CD8-positive, alpha-beta memory T cell (primary cell): ENCODE measurements at regions not wholly inside any gene's neighbourhood (a gene's known extent, or its start where the extent isn't known, plus 50 kb on each side); places are given as distances from the start of the nearest gene placed in this dataset.

Experiments used
- CTCF ChIA-PET: fragments of 350-600 bp; sonication (Branson Sonifier 250); formaldehyde crosslinking; loops from one replicate; lab custom pipeline; 2021; ENCODE audit warnings: antibody characterized with exemption; lab: Charles Lee
- POLR2A ChIA-PET: fragments of 350-600 bp; sonication (Branson Sonifier 250); formaldehyde crosslinking; loops from one replicate; lab custom pipeline; 2021; ENCODE audit warnings: antibody characterized with exemption; lab: Charles Lee
- DNase-seq, 5 donors: peaks; one replicate each; pipeline versions ENCODE4 v3.0.0 to v3.0.0-alpha.2; 2020 to 2022; ENCODE audit warnings: mixed read lengths in 1 of 5
- H3K27ac ChIP-seq: one replicate; pipeline ENCODE4 v1.7.0; 2013; ENCODE audit warnings: low read depth, mild to moderate bottlenecking, low read length, moderate library complexity
- H3K27me3 ChIP-seq: 2 replicates; pipeline ENCODE4 v1.7.0; 2013; ENCODE audit warnings: low read length, mild to moderate bottlenecking; ENCODE audit not compliant: insufficient read depth, poor library complexity, severe bottlenecking
- H3K36me3 ChIP-seq: 2 replicates; pipeline ENCODE4 v1.7.0; 2013; ENCODE audit warnings: mild to moderate bottlenecking, low read length, moderate library complexity; ENCODE audit not compliant: insufficient read depth
- H3K4me1 ChIP-seq: 2 replicates; pipeline ENCODE4 v1.7.0; 2013; ENCODE audit warnings: mild to moderate bottlenecking, low read length, moderate library complexity; ENCODE audit not compliant: insufficient read depth
- H3K4me3 ChIP-seq: 2 replicates; pipeline ENCODE4 v1.7.0; 2013; ENCODE audit warnings: mild to moderate bottlenecking, low read length
- H3K9me3 ChIP-seq: 2 replicates; pipeline ENCODE4 v1.7.0; 2013; ENCODE audit warnings: mild to moderate bottlenecking, low read length
- H3K27ac Mint-ChIP-seq, 8 donors: one replicate each; pipeline ENCODE4 v1.8.0; 2020 to 2021; ENCODE audit warnings: mixed read lengths in 8 of 8, mild to moderate bottlenecking in 6 of 8, inconsistent platforms in 3 of 8, moderate library complexity in 3 of 8
- H3K27me3 Mint-ChIP-seq, 2 donors: one replicate each; pipeline ENCODE4 v1.8.0; 2020 to 2021; ENCODE audit warnings: mixed read lengths in 2 of 2, mild to moderate bottlenecking in 1 of 2, moderate library complexity in 1 of 2
- H3K36me3 Mint-ChIP-seq, 3 donors: one replicate each; pipeline ENCODE4 v1.8.0; 2020 to 2021; ENCODE audit warnings: mixed read lengths in 3 of 3, inconsistent platforms in 1 of 3, mild to moderate bottlenecking in 1 of 3
- H3K4me1 Mint-ChIP-seq, 3 donors: one replicate each; pipeline ENCODE4 v1.8.0; 2020 to 2021; ENCODE audit warnings: mixed read lengths in 3 of 3, inconsistent platforms in 1 of 3, mild to moderate bottlenecking in 1 of 3
- H3K4me3 Mint-ChIP-seq, 7 donors: one replicate each; pipeline ENCODE4 v1.8.0; 2020 to 2021; ENCODE audit warnings: mixed read lengths in 7 of 7, mild to moderate bottlenecking in 6 of 7, moderate library complexity in 4 of 7, inconsistent platforms in 2 of 7
- H3K9me3 Mint-ChIP-seq, 5 donors: one replicate each; pipeline ENCODE4 v1.8.0; 2020 to 2022; ENCODE audit warnings: mixed read lengths in 5 of 5, mild to moderate bottlenecking in 3 of 5, moderate library complexity in 2 of 5, inconsistent platforms in 1 of 5

DNA sequence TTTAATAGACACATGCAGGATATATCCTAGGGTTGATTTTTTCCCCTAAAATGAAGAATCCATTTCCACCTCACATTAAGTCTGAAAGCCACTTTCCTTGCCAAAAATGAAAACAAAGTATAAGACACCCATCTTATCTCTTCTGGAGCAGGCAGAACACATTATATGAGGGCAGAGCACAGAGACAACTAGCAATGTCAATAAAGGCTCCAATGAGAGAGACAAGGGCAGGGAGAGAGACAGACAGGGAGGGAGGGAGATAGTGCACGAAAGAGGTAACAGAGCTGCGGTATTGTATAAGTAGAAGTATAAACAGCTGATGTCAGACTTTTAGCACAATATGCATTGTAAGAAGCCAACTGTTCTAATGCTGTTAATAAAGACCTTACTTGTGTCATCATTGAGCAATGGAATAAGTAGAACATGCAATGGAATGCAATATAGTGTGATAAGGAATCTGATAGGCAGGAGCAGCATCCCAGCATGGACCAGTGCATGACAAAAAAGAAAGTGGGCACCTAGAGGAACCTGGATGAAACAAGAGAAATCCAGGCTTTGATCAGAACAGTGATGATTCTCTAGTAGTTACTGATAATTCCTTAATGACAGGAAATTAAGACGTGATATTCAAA, 150.6 kb upstream of the TCF4 start:
- Histone ChIP-seq H3K27ac (no peak overlapping the region), H3K36me3 (no peaks in the 10 kb centered on the region), H3K4me3 (no peak overlapping the region), H3K9me3 (no peaks in the 10 kb centered on the region), H3K27me3 (no peaks in the 10 kb centered on the region), H3K4me1 (no peaks in the 10 kb centered on the region)
- no peak overlapping the region for H3K4me3 Mint-ChIP-seq
- H3K27ac Mint-ChIP-seq = no peak overlapping the region
- H3K27me3 Mint-ChIP-seq = peaks cover 0 to 1% of the 10 kb centered on the region in 2 donors
- no peaks in the 10 kb centered on the region for H3K36me3 Mint-ChIP-seq
- POLR2A ChIA-PET = no interaction called here
- CTCF ChIA-PET = no interaction called here
- H3K9me3 Mint-ChIP-seq = peaks cover 0 to 6% (median 4%) of the 10 kb centered on the region in 5 donors
- DNase-seq = no peak
- no peaks in the 10 kb centered on the region for H3K4me1 Mint-ChIP-seq

DNA sequence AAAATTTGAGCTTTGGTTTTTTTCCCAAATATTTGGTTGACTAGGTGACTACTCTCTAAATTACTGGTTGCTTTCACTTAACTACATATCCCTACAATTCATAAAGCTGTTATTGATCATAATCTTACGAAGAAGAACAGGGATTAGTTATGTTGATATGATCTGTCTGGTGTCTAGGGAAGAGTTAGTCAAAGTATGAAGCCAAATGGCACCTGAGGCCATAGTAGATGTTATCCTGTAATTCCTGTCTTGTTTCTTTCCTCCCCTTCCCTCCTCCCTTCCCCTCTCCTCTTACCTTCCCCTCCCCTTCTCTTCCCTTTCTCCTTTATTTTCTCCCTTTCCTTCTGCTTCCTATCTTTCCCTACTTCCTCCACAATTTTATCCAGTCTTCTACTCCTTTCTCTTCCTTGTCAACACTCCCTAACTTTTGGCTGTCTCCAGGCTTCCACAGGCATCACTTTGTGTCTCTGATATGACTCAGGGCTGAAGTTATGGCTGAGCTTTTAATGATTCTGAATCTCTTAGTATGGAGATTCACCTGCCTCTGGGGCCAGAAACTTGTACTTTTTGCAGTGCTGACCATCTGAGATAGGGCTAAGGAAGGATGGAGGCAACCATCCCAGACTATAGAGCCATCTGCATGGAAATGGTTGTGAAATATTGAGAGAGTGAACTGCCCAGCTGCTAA, 149.9 kb upstream of the TCF4 start:
- Histone ChIP-seq H3K27me3 (no peaks in the 10 kb centered on the region), H3K27ac (no peak overlapping the region), H3K4me1 (no peaks in the 10 kb centered on the region), H3K36me3 (no peaks in the 10 kb centered on the region), H3K4me3 (no peak overlapping the region), H3K9me3 (no peaks in the 10 kb centered on the region)
- ChIA-PET CTCF (no interaction called here), POLR2A (no interaction called here)
- Mint-ChIP-seq H3K4me1 (no peaks in the 10 kb centered on the region), H3K9me3 (peaks cover under 1 to 6% (median 4%) of the 10 kb centered on the region in 5 donors), H3K27me3 (peaks cover 0 to 1% of the 10 kb centered on the region in 2 donors), H3K27ac (peak overlapping the region in 1 of 8 donors; percentile 5), H3K36me3 (no peaks in the 10 kb centered on the region), H3K4me3 (no peak overlapping the region)
- DNase-seq = no peak

DNA sequence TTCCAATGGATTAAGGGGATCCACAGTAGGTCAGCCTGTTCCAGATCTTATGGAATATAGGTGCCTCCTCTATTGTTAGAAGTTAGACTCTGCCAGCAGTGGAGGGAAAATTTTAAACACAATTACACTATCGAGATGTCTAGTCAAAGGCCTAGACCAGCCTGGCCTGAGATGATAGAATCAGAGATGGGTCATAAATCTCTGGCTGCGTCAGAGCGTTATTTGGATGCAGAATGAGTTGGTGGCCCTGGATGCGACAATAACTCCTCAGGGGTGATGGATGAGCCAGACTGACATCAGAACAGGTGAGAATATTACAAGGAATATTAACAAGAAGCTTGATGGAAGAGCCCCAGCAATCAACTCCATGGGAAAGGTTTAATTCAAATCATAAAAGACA, 149.3 kb upstream of the TCF4 start:
- DNase-seq = no peak
- Mint-ChIP-seq H3K4me1 (no peaks in the 10 kb centered on the region), H3K36me3 (no peaks in the 10 kb centered on the region), H3K27ac (no peak overlapping the region), H3K4me3 (no peak overlapping the region), H3K27me3 (peaks cover 0 to 1% of the 10 kb centered on the region in 2 donors), H3K9me3 (peaks cover 0 to 6% (median 4%) of the 10 kb centered on the region in 5 donors)
- no peaks in the 10 kb centered on the region for H3K27me3 ChIP-seq
- no peak overlapping the region for H3K27ac ChIP-seq
- no peaks in the 10 kb centered on the region for H3K36me3 ChIP-seq
- ChIA-PET POLR2A (no interaction called here), CTCF (no interaction called here)
- H3K4me3 ChIP-seq = no peak overlapping the region
- no peaks in the 10 kb centered on the region for H3K4me1 ChIP-seq
- no peaks in the 10 kb centered on the region for H3K9me3 ChIP-seq

DNA sequence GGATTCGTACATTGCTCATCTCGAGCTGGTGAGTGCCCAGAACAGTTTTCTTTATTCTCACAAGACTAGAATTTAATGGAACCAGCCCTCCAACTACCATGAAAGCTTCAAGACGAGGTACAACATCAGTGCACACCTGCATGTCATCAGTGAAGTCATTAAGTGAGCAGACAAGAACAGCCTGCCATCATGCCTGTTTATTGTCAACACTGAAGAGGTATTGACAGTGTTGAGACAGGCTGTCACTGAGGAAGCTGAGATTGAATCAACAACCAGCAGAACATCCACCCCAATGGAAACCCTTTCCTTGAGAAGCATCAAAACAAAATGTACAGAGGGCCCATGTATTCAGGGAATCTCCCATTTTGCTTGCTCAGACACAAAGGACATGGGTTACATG, 148.0 kb upstream of the TCF4 start:
- Mint-ChIP-seq H3K36me3 (no peaks in the 10 kb centered on the region), H3K9me3 (peaks cover 0 to 6% (median 2%) of the 10 kb centered on the region in 5 donors), H3K4me3 (no peak overlapping the region), H3K27ac (no peak overlapping the region), H3K4me1 (no peaks in the 10 kb centered on the region), H3K27me3 (peaks cover 0 to 1% of the 10 kb centered on the region in 2 donors)
- ChIA-PET POLR2A (no interaction called here), CTCF (no interaction called here)
- DNase-seq = no peak
- Histone ChIP-seq H3K4me3 (no peak overlapping the region), H3K36me3 (no peaks in the 10 kb centered on the region), H3K4me1 (no peaks in the 10 kb centered on the region), H3K9me3 (no peaks in the 10 kb centered on the region), H3K27ac (no peak overlapping the region), H3K27me3 (no peaks in the 10 kb centered on the region)

DNA sequence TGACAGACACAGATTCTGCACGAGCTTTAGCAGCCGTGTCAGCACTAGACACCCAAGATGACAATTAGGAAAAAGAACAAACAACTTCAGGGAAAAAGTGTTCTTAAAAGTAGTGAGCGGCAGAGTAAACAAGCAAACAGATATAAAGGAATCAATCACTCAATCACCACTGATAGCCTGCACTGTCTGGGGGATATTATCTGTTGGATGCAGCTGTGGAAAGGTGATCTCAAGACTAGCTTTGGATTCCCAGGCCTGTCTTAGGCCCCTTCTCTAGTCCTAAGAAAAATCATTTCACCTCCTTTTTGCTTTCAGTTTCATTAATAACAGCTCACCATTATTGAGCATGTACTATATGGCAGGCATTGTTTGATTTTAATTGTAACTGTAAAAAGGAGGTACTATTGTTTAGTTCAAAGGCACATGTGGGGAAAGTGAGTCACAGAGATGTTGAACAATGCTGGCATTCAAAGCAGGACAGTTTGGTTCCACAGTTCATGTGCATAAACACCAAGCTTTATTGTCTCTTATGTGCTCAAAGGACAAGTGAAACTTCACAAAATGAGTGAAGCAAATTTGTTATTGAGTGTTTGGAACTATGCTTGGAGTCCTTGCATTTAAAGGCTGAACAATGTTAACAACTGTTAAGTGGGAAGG, 147.3 kb upstream of the TCF4 start:
- Mint-ChIP-seq H3K9me3 (peaks cover 0 to 6% (median 2%) of the 10 kb centered on the region in 5 donors), H3K4me3 (no peak overlapping the region), H3K4me1 (no peaks in the 10 kb centered on the region), H3K27ac (no peak overlapping the region), H3K27me3 (peaks cover 0 to 1% of the 10 kb centered on the region in 2 donors), H3K36me3 (no peaks in the 10 kb centered on the region)
- H3K36me3 ChIP-seq = no peaks in the 10 kb centered on the region
- H3K4me1 ChIP-seq = no peaks in the 10 kb centered on the region
- ChIA-PET CTCF (no interaction called here), POLR2A (no interaction called here)
- H3K27ac ChIP-seq = no peak overlapping the region
- H3K4me3 ChIP-seq = no peak overlapping the region
- H3K27me3 ChIP-seq = no peaks in the 10 kb centered on the region
- no peak for DNase-seq
- H3K9me3 ChIP-seq = no peaks in the 10 kb centered on the region

DNA sequence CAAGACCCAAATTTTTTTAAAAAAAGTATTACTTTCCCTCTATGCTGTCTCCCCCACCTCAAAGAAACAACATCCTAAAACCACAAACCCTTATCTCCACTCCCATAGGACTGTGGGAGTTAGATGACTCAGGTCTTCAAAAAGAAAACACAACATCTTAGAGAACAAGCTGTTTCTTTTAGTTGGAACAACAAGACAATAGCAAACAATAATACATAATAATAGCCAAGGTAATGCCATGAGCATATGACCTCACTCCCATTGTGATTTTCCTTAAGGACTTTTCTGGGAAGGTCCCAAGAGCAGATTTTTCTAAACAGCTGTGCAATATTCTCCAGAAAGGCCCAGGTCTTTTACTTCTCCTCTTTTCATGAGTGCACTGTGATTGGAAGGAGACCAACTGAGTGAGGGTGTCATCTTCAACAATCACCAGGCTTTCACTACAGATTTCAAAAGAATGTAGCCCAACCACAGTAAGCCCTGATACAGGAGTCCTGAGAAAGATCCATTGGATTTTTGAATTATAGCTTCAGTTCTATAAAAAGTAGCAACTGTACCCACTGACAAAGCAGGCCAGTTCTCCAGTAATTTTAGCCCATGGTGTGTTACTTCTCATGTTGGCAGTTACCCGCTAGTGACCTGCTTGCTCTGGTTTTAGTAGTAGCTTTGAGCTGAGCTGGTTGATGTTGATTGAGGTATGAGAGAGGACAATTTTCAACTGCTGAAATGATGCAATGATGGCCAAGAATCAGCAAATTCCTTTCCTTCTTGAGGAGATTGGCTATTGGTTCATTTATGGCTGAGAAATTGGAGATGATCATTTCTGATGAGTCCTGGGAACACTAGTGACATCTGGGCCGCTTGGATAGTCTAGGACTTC, 144.5 kb upstream of the TCF4 start:
- peak overlapping the region; percentile 38 for H3K27ac ChIP-seq
- no peaks in the 10 kb centered on the region for H3K36me3 ChIP-seq
- ChIA-PET CTCF (no interaction called here), POLR2A (no interaction called here)
- Mint-ChIP-seq H3K27me3 (peaks cover 0 to 1% of the 10 kb centered on the region in 2 donors), H3K9me3 (peaks cover 0 to 14% (median 2%) of the 10 kb centered on the region in 5 donors), H3K4me3 (no peak overlapping the region), H3K36me3 (no peaks in the 10 kb centered on the region), H3K4me1 (no peaks in the 10 kb centered on the region), H3K27ac (no peak overlapping the region)
- no peak for DNase-seq
- no peaks in the 10 kb centered on the region for H3K4me1 ChIP-seq
- H3K27me3 ChIP-seq = no peaks in the 10 kb centered on the region
- H3K4me3 ChIP-seq = no peak overlapping the region
- no peaks in the 10 kb centered on the region for H3K9me3 ChIP-seq

DNA sequence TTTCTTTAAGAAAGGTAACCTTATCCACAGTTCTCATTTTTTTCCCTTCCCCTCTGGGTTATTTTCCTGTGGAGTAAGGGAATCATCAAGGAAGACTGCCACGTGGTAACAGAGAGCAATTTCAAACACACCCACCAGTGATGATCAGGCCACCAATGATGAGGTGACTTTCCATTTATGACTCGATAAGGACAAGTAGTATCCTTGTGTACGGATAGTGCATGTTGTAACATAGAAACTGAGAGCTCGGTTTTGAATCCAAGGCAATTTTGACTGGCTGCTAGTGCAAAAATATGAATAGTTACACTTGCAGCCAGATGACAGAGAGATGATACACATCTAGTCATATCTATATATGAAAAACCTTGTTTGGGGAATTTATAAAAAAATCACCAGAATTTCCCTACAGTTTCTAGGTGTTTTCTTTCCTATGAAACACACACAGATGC, 143.6 kb upstream of the TCF4 start:
- H3K27ac ChIP-seq = peak overlapping the region; percentile 38
- peaks cover 0 to 1% of the 10 kb centered on the region in 2 donors for H3K27me3 Mint-ChIP-seq
- H3K4me1 Mint-ChIP-seq = no peaks in the 10 kb centered on the region
- ChIA-PET POLR2A (no interaction called here), CTCF (no interaction called here)
- H3K36me3 ChIP-seq = no peaks in the 10 kb centered on the region
- no peaks in the 10 kb centered on the region for H3K9me3 ChIP-seq
- no peak overlapping the region for H3K4me3 Mint-ChIP-seq
- no peaks in the 10 kb centered on the region for H3K27me3 ChIP-seq
- DNase-seq = no peak
- no peak overlapping the region for H3K27ac Mint-ChIP-seq
- peaks cover 0 to 14% (median 2%) of the 10 kb centered on the region in 5 donors for H3K9me3 Mint-ChIP-seq
- no peaks in the 10 kb centered on the region for H3K4me1 ChIP-seq
- no peaks in the 10 kb centered on the region for H3K36me3 Mint-ChIP-seq
- H3K4me3 ChIP-seq = no peak overlapping the region
